ENCODE measurements at regions not wholly inside any gene's neighbourhood (a gene's known extent, or its start where the extent isn't known, plus 50 kb on each side); places are given as distances from the start of the nearest gene placed in this dataset.

- TF ChIP-seq CTCF (IDR thresholded peaks at IDR 0.05) (no peak), ZFX (IDR thresholded peaks at IDR 0.05; ENCODE audit: borderline replicate concordance) (no peak)
Measured at GRCh38 chr1:81221564-81221963, 579.2 kb upstream of the ADGRL2 start.
